ENCODE measurements at regions not wholly inside any gene's neighbourhood (a gene's known extent, or its start where the extent isn't known, plus 50 kb on each side); places are given as distances from the start of the nearest gene placed in this dataset.

DNA sequence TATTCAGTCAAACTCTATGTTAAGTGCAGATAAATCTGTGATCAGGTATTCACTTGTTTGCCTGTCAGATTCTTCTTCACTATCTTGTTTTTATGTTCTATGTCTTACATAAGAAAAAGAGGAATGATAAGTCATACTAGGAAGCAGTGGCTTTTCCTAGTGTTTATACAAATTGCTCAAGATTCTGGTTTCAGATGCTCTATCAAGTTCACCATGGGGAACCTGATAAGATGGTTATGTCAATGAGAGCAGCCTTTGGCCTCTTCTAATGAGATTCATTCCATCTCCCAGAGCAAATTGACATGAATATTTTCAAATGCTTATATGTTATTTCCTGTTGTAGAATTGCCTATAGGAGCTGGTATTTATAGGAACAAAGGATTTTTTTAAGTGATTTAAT, 218.8 kb upstream of the TMPRSS15 start:
- no peak for DNase-seq
- no peak for TF ChIP-seq CTCF (IDR thresholded peaks at IDR 0.05; ENCODE audit: control extremely low read depth, extremely low read depth)

GRCh38 chr21:18630446-18630845, 226.9 kb upstream of the TMPRSS15 start:
- WGBS, 2 donors, result 91 to 93% methylated on average over 2 of the region's 2 CpGs

More for the DNA sequence above, 218.8 kb upstream of the TMPRSS15 start:
- Histone ChIP-seq H3K36me3 (ENCODE audit: control insufficient read depth in 4 of 4, insufficient read depth in 4 of 4, low read length in 4 of 4) (no peaks in the 10 kb centered on the region), H3K27me3 (ENCODE audit: control insufficient read depth in 3 of 3, insufficient read depth in 3 of 3, low read length in 2 of 3) (no peaks in the 10 kb centered on the region), H3K4me1 (ENCODE audit: control insufficient read depth in 5 of 5, insufficient read depth in 5 of 5, low read length in 5 of 5) (no peaks in the 10 kb centered on the region), H3K9me3 (ENCODE audit: control insufficient read depth in 4 of 4, insufficient read depth in 3 of 4, low read length in 3 of 4) (no peaks in the 10 kb centered on the region), H3K27ac (ENCODE audit: low read depth in 1 of 2, low read length in 1 of 2) (no peak overlapping the region), H3K4me3 (no peak overlapping the region), H3K9ac (ENCODE audit: insufficient read depth in 1 of 2, low read length in 2 of 2) (no peak overlapping the region)
- no peak for ATAC-seq (ENCODE audit: insufficient read depth, low FRiP score)

DNA sequence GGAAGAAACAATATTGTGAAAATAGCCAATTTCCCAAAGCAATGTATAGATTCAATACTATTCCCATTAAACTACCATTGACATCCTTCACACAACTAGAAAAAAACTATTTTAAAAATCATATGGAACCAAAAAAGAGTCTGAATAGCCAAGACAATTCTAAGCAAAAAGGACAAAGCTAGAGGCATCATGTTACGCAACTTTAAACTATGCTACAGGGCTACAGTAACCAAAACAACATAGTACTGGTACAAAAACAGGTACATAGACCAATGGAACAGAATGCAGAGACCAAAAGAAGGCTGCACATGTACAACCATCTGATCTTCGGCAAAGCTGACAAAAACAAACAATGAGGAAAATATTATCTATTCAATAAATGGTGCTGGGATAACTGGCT, 233.3 kb upstream of the TMPRSS15 start:
- no peaks in the 10 kb centered on the region for H3K27me3 ChIP-seq (ENCODE audit: control insufficient read depth in 3 of 3, insufficient read depth in 3 of 3, low read length in 2 of 3)
- H3K9ac ChIP-seq (ENCODE audit: insufficient read depth in 1 of 2, low read length in 2 of 2), result no peak overlapping the region
- H3K4me1 ChIP-seq (ENCODE audit: control insufficient read depth in 5 of 5, insufficient read depth in 5 of 5, low read length in 5 of 5), result no peaks in the 10 kb centered on the region
- TF ChIP-seq CTCF (IDR thresholded peaks at IDR 0.05; ENCODE audit: control extremely low read depth, extremely low read depth), result no peak
- ATAC-seq (ENCODE audit: insufficient read depth, low FRiP score) (no peak), DNase-seq (no peak)
- no peak overlapping the region for H3K4me3 ChIP-seq
- no peak overlapping the region for H3K27ac ChIP-seq (ENCODE audit: low read depth in 1 of 2, low read length in 1 of 2)
- H3K36me3 ChIP-seq (ENCODE audit: control insufficient read depth in 4 of 4, insufficient read depth in 4 of 4, low read length in 4 of 4), result no peaks in the 10 kb centered on the region
- WGBS, 2 donors, result 87 to 90% methylated on average over 2 of the region's 2 CpGs
- H3K9me3 ChIP-seq (ENCODE audit: control insufficient read depth in 4 of 4, insufficient read depth in 3 of 4, low read length in 3 of 4), result peaks cover 0 to 4% (median 0%) of the 10 kb centered on the region in 4 donors

More at GRCh38 chr21:18630446-18630845, 226.9 kb upstream of the TMPRSS15 start:
- H3K27ac ChIP-seq (ENCODE audit: low read depth in 1 of 2, low read length in 1 of 2), result no peak overlapping the region
- ATAC-seq (ENCODE audit: insufficient read depth, low FRiP score) (no peak), DNase-seq (no peak)
- H3K27me3 ChIP-seq (ENCODE audit: control insufficient read depth in 3 of 3, insufficient read depth in 3 of 3, low read length in 2 of 3), result no peaks in the 10 kb centered on the region
- no peaks in the 10 kb centered on the region for H3K36me3 ChIP-seq (ENCODE audit: control insufficient read depth in 4 of 4, insufficient read depth in 4 of 4, low read length in 4 of 4)
- peaks cover 0 to 8% (median 0%) of the 10 kb centered on the region in 4 donors for H3K9me3 ChIP-seq (ENCODE audit: control insufficient read depth in 4 of 4, insufficient read depth in 3 of 4, low read length in 3 of 4)
- no peak overlapping the region for H3K9ac ChIP-seq (ENCODE audit: insufficient read depth in 1 of 2, low read length in 2 of 2)
- TF ChIP-seq CTCF (IDR thresholded peaks at IDR 0.05; ENCODE audit: control extremely low read depth, extremely low read depth), result no peak
- H3K4me1 ChIP-seq (ENCODE audit: control insufficient read depth in 5 of 5, insufficient read depth in 5 of 5, low read length in 5 of 5), result no peaks in the 10 kb centered on the region
- no peak overlapping the region for H3K4me3 ChIP-seq

DNA sequence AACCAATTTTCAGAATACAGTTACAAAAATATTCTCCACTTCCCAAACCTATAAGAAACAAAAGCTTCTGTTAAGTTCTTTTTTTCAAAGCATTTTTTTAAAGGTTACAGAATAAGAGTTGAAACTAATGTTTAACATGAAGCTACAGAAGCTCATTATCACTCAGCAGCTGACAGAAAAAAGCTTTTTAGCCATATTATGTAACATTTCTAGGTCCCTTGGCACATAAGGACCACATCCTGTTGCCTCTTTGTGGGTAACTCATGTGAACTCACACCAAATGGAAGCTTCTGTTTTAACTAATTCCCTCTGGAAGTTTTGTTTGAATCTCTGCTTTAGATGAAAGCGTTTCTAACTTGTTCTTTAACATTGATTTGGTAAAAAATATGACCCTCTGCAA, 242.5 kb upstream of the TMPRSS15 start:
- Histone ChIP-seq H3K4me1 (ENCODE audit: control insufficient read depth in 5 of 5, insufficient read depth in 5 of 5, low read length in 5 of 5) (no peaks in the 10 kb centered on the region), H3K4me3 (no peak overlapping the region), H3K9me3 (ENCODE audit: control insufficient read depth in 4 of 4, insufficient read depth in 3 of 4, low read length in 3 of 4) (no peaks in the 10 kb centered on the region), H3K36me3 (ENCODE audit: control insufficient read depth in 4 of 4, insufficient read depth in 4 of 4, low read length in 4 of 4) (no peaks in the 10 kb centered on the region), H3K27ac (ENCODE audit: low read depth in 1 of 2, low read length in 1 of 2) (no peak overlapping the region), H3K9ac (ENCODE audit: insufficient read depth in 1 of 2, low read length in 2 of 2) (no peak overlapping the region), H3K27me3 (ENCODE audit: control insufficient read depth in 3 of 3, insufficient read depth in 3 of 3, low read length in 2 of 3) (no peaks in the 10 kb centered on the region)
- no peak for DNase-seq
- TF ChIP-seq CTCF (IDR thresholded peaks at IDR 0.05; ENCODE audit: control extremely low read depth, extremely low read depth), result no peak
- 35 to 49% methylated on average over 1 of the region's 1 CpG for WGBS, 2 donors
- ATAC-seq (ENCODE audit: insufficient read depth, low FRiP score), result no peak

All from lung (tissue), 11 donors.